T-cell (primary cell): ENCODE measurements at regions not wholly inside any gene's neighbourhood (a gene's known extent, or its start where the extent isn't known, plus 50 kb on each side); places are given as distances from the start of the nearest gene placed in this dataset.
"Not testable (repeated sequence)": the region's sequence is repeated elsewhere in the genome, so short reads cannot be mapped to it uniquely, and the experiment has no call there.

Experiments
- ATAC-seq, 4 experiments: fragments of 200-7000 bp in 3 of 4; fragments of 150-1000 bp in 1 of 4; cut with Tn5 transposase; replicated peaks in 1 of 4; 1 replicate in 3 of 4; 2 replicates in 1 of 4; pipeline ENCODE4 v1.10.0; 2021; ENCODE audit warnings: moderate library complexity in 3 of 4, mild to moderate bottlenecking in 2 of 4, moderate number of reproducible peaks in 1 of 4
- CTCF ChIA-PET, 2 donors: fragments of 300-600 bp; sonication (Branson Sonifier 250); formaldehyde crosslinking; loops; one replicate each; lab custom pipeline; 2022; ENCODE audit warnings: antibody characterized with exemption in 2 of 2; lab: Charles Lee
- POLR2A ChIA-PET, 2 donors: fragments of 300-600 bp; sonication (Branson Sonifier 250); formaldehyde crosslinking; loops; one replicate each; lab custom pipeline; 2022; ENCODE audit warnings: antibody characterized with exemption in 2 of 2; lab: Charles Lee
- DNase-seq, 35 experiments: peaks; one replicate each; pipeline versions ENCODE4 v3.0.0 to v3.0.0-alpha.2; 2013 to 2023
- H3K27ac ChIP-seq: one replicate; pipeline ENCODE4 v1.5.1; 2013; ENCODE audit warnings: low read length
- H3K27me3 ChIP-seq, 2 experiments: replicated peaks in 1 of 2; 1 replicate in 1 of 2; 2 replicates in 1 of 2; pipeline versions ENCODE4 v1.6.1 to v1.7.0; 2013; ENCODE audit warnings: low read length in 1 of 2, mixed read lengths in 1 of 2; ENCODE audit not compliant: control insufficient read depth in 2 of 2, insufficient read depth in 2 of 2; ENCODE audit errors: extremely low read depth in 1 of 2
- H3K36me3 ChIP-seq, 2 donors: 1 replicate in 1 of 2; 2 replicates in 1 of 2; pipeline versions ENCODE4 v1.6.1 to v1.7.0; 2013; ENCODE audit warnings: low read length in 1 of 2; ENCODE audit not compliant: control insufficient read depth in 2 of 2, insufficient read depth in 1 of 2; ENCODE audit errors: extremely low read depth in 1 of 2
- H3K4me1 ChIP-seq, 2 experiments: 1 replicate in 1 of 2; 2 replicates in 1 of 2; pipeline versions ENCODE4 v1.6.1 to v1.7.0; 2013; ENCODE audit warnings: low read length in 2 of 2, mixed read lengths in 1 of 2; ENCODE audit not compliant: insufficient read depth in 2 of 2, control insufficient read depth in 1 of 2; ENCODE audit errors: extremely low read depth in 1 of 2
- H3K4me3 ChIP-seq, 2 donors: 1 replicate in 1 of 2; 2 replicates in 1 of 2; pipeline versions ENCODE4 v1.5.1 to v1.7.0; 2013; ENCODE audit warnings: mild to moderate bottlenecking in 2 of 2, low read length in 1 of 2, moderate library complexity in 1 of 2; ENCODE audit not compliant: control insufficient read depth in 1 of 2; ENCODE audit errors: extremely low read depth in 1 of 2
- H3K9me3 ChIP-seq: 2 replicates; pipeline ENCODE4 v1.7.0; 2013
- H3K27ac Mint-ChIP-seq, 2 donors: one replicate each; pipeline ENCODE4 v1.8.0; 2020 to 2021; ENCODE audit warnings: mild to moderate bottlenecking in 2 of 2, mixed read lengths in 2 of 2
- H3K27me3 Mint-ChIP-seq, 2 donors: one replicate each; pipeline ENCODE4 v1.8.0; 2021 to 2022; ENCODE audit warnings: mixed read lengths in 2 of 2
- H3K36me3 Mint-ChIP-seq: one replicate; pipeline ENCODE4 v1.8.0; 2021; ENCODE audit warnings: mixed read lengths
- H3K4me1 Mint-ChIP-seq, 3 donors: one replicate each; pipeline ENCODE4 v1.8.0; 2020 to 2022; ENCODE audit warnings: mixed read lengths in 3 of 3, mild to moderate bottlenecking in 1 of 3
- H3K4me3 Mint-ChIP-seq, 3 donors: one replicate each; pipeline ENCODE4 v1.8.0; 2020 to 2022; ENCODE audit warnings: mild to moderate bottlenecking in 3 of 3, mixed read lengths in 3 of 3, moderate library complexity in 3 of 3
- H3K9me3 Mint-ChIP-seq, 3 donors: one replicate each; pipeline ENCODE4 v1.8.0; 2020 to 2022; ENCODE audit warnings: mixed read lengths in 3 of 3
- WGBS: methylation state at CpG from one replicate; pipeline ENCODE4 v1.1.5; 2013; ENCODE audit warnings: missing lambda C conversion rate; ENCODE audit not compliant: insufficient coverage; 5-methylcytosine and 5-hydroxymethylcytosine counted together

GRCh38 chrX:39275500-39276068 lies 474.3 kb downstream of the MID1IP1 start:
- Histone ChIP-seq H3K36me3 (no peaks in the 10 kb centered on the region), H3K4me3 (no peak overlapping the region), H3K9me3 (no peaks in the 10 kb centered on the region), H3K27ac (no peak overlapping the region), H3K4me1 (no peaks in the 10 kb centered on the region), H3K27me3 (no peaks in the 10 kb centered on the region)
- CTCF ChIA-PET: no interaction called here
- WGBS: 91% methylated on average over 3 of the region's 23 CpGs
- Mint-ChIP-seq H3K9me3 (peaks cover 0 to 4% (median 0%) of the 10 kb centered on the region in 3 donors), H3K4me3 (no peak overlapping the region), H3K4me1 (no peaks in the 10 kb centered on the region), H3K36me3 (no peaks in the 10 kb centered on the region), H3K27me3 (no peaks in the 10 kb centered on the region), H3K27ac (no peak overlapping the region)
- ATAC-seq (no peak), DNase-seq (no peak)
- POLR2A ChIA-PET: no interaction called here

GRCh38 chrX:39277685-39278390 lies 476.6 kb downstream of the MID1IP1 start:
- ATAC-seq, POLR2A ChIA-PET, H3K9me3 Mint-ChIP-seq, DNase-seq, H3K9me3 ChIP-seq, H3K27me3 Mint-ChIP-seq, H3K27ac ChIP-seq, H3K27me3 ChIP-seq, H3K4me1 ChIP-seq, H3K36me3 Mint-ChIP-seq, H3K4me3 Mint-ChIP-seq, H3K27ac Mint-ChIP-seq, CTCF ChIA-PET, H3K4me3 ChIP-seq, H3K4me1 Mint-ChIP-seq, H3K36me3 ChIP-seq: not testable (repeated sequence)
- WGBS: no CpG with 5 or more reads among the region's 46 CpGs

GRCh38 chrX:39283239-39283638 lies 482.0 kb downstream of the MID1IP1 start:
- DNase-seq: no peak
- H3K9me3 Mint-ChIP-seq: peaks cover 10 to 17% (median 10%) of the 10 kb centered on the region in 3 donors
- no peak overlapping the region for H3K4me3 ChIP-seq

GRCh38 chrX:39288592-39288991 lies 487.3 kb downstream of the MID1IP1 start:
- Histone ChIP-seq H3K36me3 (no peaks in the 10 kb centered on the region), H3K27me3 (no peaks in the 10 kb centered on the region), H3K9me3 (peaks cover under 1% of the 10 kb centered on the region), H3K4me3 (no peak overlapping the region), H3K4me1 (no peaks in the 10 kb centered on the region), H3K27ac (no peak overlapping the region)
- H3K9me3 Mint-ChIP-seq: peaks cover 2 to 7% (median 5%) of the 10 kb centered on the region in 3 donors
- ChIA-PET CTCF (no interaction called here), POLR2A (no interaction called here)
- no CpG with 5 or more reads among the region's 3 CpGs for WGBS
- H3K4me1 Mint-ChIP-seq: peaks cover 0 to 6% (median 0%) of the 10 kb centered on the region in 3 donors
- H3K27me3 Mint-ChIP-seq: peaks cover 0 to 4% of the 10 kb centered on the region in 2 donors
- ATAC-seq (no peak), DNase-seq (no peak)
- H3K4me3 Mint-ChIP-seq: no peak overlapping the region
- no peak overlapping the region for H3K27ac Mint-ChIP-seq
- H3K36me3 Mint-ChIP-seq: peaks cover 2% of the 10 kb centered on the region

More at GRCh38 chrX:39283239-39283638, 482.0 kb downstream of the MID1IP1 start:
- Histone ChIP-seq H3K4me1 (no peaks in the 10 kb centered on the region), H3K36me3 (no peaks in the 10 kb centered on the region), H3K27ac (no peak overlapping the region), H3K9me3 (peaks cover 7% of the 10 kb centered on the region), H3K27me3 (no peaks in the 10 kb centered on the region)
- Mint-ChIP-seq H3K4me1 (no peaks in the 10 kb centered on the region), H3K4me3 (no peak overlapping the region), H3K36me3 (peaks cover 5% of the 10 kb centered on the region), H3K27me3 (peaks cover 0 to 4% of the 10 kb centered on the region in 2 donors), H3K27ac (no peak overlapping the region)
- ChIA-PET POLR2A (no interaction called here), CTCF (no interaction called here)
- no peak for ATAC-seq

- no peak for ATAC-seq
- no peaks in the 10 kb centered on the region for H3K36me3 Mint-ChIP-seq
- peaks cover 0 to 4% (median 0%) of the 10 kb centered on the region in 3 donors for H3K9me3 Mint-ChIP-seq
- H3K9me3 ChIP-seq: no peaks in the 10 kb centered on the region
- H3K27me3 ChIP-seq: no peaks in the 10 kb centered on the region
- ChIA-PET CTCF (no interaction called here), POLR2A (no interaction called here)
- no peak overlapping the region for H3K27ac ChIP-seq
- no peak overlapping the region for H3K4me3 ChIP-seq
- peaks cover 0 to 4% of the 10 kb centered on the region in 2 donors for H3K27me3 Mint-ChIP-seq
- no peak overlapping the region for H3K27ac Mint-ChIP-seq
- no peaks in the 10 kb centered on the region for H3K4me1 ChIP-seq
- no CpG with 5 or more reads among the region's 4 CpGs for WGBS
- DNase-seq: no peak
- no peak overlapping the region for H3K4me3 Mint-ChIP-seq
- no peaks in the 10 kb centered on the region for H3K36me3 ChIP-seq
- H3K4me1 Mint-ChIP-seq: peaks cover 0 to 10% (median 2%) of the 10 kb centered on the region in 3 donors
These were observed 488.6 kb downstream of the MID1IP1 start for GRCh38 chrX:39289827-39290226.

GRCh38 chrX:39293203-39293602 lies 491.9 kb downstream of the MID1IP1 start:
- Histone ChIP-seq H3K36me3 (no peaks in the 10 kb centered on the region), H3K4me1 (no peaks in the 10 kb centered on the region), H3K9me3 (no peaks in the 10 kb centered on the region), H3K4me3 (no peak overlapping the region), H3K27me3 (no peaks in the 10 kb centered on the region), H3K27ac (no peak overlapping the region)
- ChIA-PET CTCF (no interaction called here), POLR2A (no interaction called here)
- H3K4me1 Mint-ChIP-seq: peaks cover 5 to 30% (median 6%) of the 10 kb centered on the region in 3 donors
- no peak for DNase-seq
- no peak overlapping the region for H3K27ac Mint-ChIP-seq
- WGBS: no CpG with 5 or more reads among the region's 3 CpGs
- no peak overlapping the region for H3K4me3 Mint-ChIP-seq
- ATAC-seq: no peak
- peaks cover 4% of the 10 kb centered on the region for H3K36me3 Mint-ChIP-seq
- no peaks in the 10 kb centered on the region for H3K27me3 Mint-ChIP-seq
- H3K9me3 Mint-ChIP-seq: peaks cover 0 to 4% (median 4%) of the 10 kb centered on the region in 3 donors
